ENCODE measurements at regions not wholly inside any gene's neighbourhood (a gene's known extent, or its start where the extent isn't known, plus 50 kb on each side); places are given as distances from the start of the nearest gene placed in this dataset.

DNA sequence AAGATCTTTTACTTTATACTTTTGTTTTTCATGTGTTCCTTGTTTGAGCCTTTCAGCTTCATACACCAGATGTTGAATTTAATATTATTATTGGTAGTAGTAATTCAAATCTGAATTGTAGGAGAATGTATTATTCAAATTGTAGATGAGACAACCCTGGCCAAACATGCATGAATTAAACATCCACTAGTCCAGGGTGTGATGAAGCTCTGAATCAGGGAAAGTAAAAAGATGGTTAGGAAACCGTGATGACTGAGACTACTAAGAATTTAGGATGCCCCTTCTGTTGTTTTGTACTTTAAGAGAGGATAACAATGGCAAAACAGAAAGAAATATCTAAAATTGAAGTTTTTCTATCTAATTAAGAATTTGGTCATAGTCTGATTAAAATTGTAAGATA lies 227.8 kb upstream of the CDH2 start:
- DNase-seq (ENCODE audit: low read depth): no peak

DNA sequence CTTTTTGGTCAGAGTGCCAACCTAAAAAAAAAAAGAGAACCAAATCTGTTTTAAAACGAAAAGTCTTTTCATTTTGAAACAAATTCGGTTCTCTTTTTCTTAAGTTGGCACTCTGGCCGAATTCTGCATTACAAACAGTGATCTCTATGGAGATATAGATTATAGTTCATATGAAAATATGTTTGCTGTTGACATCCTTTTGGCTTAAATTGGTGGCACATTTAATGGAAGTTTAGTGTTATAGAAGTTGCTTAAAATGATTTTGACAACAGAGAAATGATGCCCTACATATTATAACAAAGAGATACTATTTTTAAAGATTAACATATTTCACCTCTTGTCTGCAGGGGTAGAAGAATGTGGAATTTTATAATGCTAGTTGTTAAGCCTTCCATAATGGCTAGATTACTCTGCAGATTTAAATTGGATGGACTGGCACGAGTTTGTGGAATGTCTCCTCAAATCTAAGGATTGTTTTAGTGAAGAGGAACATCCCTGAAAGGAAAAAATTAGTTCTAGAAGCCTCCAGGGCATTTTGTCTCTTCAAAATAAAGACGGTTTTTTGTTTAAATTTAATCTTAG lies 222.9 kb upstream of the CDH2 start:
- DNase-seq (ENCODE audit: low read depth): no peak

DNA sequence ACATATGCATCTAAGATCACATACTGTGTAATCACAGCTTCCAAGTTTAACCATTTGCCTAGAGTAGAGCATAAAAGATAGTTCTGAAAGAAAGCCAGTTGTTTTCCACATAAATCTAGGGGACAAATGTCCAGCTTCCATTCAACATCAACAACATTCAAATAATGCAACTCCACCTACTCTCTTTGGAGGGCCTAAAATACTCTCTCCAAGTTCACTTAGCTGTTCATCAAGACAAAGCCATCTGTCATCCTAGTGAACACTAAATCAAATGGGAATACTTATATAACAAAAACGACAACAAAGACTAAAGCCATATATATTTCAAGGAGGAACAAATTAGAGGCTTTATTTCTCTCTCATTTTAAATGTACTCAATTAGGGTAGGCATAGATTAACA lies 221.5 kb upstream of the CDH2 start:
- no peak for DNase-seq (ENCODE audit: low read depth)

DNA sequence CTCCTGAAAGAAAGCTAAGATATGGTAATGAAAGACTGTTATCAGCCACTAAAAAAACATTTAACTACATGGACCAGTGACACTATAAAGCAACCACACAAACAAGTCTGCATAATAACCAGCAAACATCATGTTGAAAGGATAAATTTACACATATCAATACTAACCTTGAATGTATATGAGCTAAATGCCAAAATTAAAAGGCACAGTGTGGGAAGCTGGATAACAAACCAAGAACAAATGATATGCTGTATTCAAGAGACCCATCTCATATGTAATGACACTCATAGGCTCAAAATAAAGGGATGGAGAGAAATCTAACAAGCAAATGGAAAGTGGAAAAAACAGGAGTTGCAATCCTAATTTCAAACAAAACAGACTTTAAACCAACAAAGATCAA lies 213.1 kb upstream of the CDH2 start:
- DNase-seq (ENCODE audit: low read depth): no peak

DNA sequence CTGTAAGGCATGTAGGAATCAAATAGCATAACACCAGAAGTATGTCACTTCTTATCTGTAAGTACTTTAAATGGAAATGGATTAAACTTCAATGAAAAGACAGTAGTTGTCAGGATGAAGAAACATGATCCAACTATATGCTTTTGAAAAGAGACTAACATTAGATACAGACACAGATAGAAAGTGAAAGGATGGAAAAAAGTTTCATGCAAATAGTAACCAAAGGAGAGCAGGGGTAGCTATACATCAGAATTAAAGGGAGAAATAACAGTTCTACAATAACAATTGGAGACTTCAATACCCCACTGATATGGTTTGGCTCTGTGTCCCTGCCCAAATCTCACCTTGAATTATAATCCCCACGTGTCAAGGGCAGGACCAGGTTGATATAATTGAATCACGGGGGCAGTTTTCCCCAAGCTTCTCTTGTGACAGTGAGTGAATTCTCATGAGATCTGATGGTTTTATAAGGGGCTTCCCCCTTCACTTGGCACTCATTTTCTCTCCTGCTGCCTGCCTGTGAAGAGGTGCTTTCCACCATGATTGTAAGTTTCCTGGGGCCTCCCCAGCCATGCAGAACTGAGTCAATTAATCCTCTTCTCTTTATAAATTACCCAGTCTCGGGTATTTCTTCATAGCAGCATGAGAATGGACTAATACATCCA lies 205.4 kb upstream of the CDH2 start:
- no peak for DNase-seq (ENCODE audit: low read depth)

DNA sequence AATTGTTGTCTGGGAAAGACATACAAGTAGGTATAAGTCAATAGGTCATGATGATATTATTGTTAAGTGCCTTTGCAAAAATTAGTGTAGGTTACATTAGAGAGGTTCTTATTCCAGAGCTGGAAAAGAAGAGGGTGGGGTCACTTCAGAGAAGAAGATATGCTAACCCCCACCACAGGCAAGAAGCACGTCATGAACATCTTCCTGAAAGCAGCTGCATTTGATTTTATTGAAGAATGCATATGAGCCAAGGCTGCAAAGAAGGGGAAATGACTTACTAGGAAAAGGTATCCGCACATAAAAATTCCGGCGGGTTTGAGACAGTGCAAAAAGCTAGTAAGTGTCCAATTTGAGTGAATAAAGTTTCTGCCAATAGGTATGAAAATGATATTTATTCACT lies 195.3 kb upstream of the CDH2 start:
- no peak for DNase-seq (ENCODE audit: low read depth)

DNA sequence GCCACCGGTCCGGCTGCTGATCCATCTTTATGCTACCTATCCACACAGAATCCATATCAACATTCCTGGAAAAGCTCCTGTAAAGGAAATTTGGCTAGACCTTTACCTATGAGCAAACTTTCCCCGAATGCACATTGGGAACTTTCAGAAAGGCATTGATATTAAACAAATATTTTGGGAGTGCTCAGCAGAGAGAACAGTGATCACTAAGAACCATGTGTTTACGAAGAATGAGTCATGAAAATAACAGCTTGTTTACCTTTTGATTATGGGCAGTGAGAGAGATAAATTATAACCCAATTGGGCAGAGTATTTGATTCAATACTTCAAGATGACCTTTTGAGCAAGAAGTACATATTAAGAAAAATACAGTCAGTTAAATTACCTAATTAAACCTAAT lies 189.7 kb upstream of the CDH2 start:
- DNase-seq (ENCODE audit: low read depth): no peak

DNA sequence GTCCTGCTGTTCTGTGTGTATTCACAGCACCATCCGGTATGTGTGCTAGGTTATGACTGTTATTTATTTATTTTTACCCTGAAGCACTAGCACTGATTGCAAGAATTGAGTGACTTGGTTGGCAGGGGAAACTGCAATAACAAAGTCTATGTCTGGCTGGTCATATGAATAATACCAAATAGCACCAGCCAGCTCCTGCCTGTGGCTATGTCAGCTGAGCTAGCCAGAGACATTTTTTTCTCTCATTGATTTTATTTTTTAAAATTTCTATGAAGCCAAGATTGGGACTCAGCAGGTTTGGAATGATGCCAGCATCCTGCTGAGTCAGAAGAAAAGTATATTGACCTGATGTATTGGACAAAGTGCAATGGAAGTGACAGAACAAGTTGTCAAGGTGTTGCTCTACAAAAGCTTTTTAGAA lies 188.5 kb upstream of the CDH2 start:
- DNase-seq (ENCODE audit: low read depth): peak; percentile 51

DNA sequence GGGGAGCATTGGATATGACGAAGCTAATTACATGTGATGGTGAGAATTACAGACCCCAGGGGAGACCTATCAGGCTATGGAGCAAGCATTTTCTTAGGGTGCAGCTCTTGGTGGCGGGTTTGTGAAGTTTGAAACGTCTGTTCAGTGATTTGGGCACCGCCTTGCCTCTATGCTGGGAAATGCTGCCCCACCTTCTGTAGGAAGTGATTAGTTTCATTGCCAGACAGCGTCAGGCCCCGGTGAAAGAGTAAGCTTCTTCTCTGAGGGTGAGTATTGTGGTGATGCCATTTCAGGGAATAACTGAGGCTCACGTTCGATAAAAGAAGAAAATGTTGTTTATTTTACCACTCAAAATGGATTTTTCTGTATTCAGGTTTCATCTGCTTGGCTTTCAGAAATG lies 186.2 kb upstream of the CDH2 start:
- DNase-seq (ENCODE audit: low read depth): no peak

DNA sequence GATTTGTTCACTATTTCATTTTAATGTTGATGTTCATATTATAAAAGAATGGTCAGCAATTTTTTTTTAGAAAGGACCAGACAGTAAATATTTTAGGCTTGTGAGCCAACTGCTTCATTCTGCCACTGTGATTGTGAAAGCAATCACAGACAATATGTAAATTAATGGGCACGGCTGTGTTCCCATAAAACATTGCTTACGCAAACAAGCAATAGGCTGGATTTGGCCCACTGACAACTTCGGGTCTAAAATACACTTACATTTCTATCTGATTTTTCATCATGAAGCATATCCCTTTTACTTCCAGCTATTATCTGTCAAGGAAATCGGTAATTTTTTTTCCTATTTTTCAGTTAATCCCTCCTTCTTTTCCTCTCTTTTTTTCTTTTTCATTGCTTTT lies 182.2 kb upstream of the CDH2 start:
- no peak for DNase-seq (ENCODE audit: low read depth)

DNA sequence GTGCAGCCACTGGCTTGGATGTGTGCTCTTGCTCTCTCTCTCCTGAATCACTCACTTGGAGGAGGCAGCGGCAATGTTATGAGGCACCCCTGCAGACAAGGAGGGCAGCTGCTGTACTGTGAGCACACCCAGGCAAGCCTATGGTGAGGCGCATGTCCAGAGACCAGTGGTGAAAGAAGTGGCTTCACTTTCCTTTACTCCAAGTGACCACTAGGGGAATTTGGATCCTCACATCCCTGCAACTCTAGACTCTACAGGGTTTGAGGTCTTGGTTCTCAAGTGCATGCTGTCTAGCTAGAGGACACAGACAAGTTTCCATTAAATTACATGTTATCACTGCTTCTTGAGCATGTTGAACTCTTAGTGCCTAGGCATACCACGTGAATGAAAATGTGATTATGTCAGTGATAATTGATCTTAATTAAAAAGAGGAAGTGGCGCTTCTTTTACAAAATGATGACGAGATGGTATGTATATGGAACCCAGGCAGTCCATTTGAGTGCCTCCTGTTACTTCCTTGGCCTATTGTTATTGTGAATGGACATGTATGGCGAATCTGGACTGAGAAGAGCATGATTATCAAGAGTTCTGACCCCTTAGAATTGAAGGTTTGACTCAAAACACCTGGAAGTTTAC lies 181.0 kb upstream of the CDH2 start:
- DNase-seq (ENCODE audit: low read depth): no peak

DNA sequence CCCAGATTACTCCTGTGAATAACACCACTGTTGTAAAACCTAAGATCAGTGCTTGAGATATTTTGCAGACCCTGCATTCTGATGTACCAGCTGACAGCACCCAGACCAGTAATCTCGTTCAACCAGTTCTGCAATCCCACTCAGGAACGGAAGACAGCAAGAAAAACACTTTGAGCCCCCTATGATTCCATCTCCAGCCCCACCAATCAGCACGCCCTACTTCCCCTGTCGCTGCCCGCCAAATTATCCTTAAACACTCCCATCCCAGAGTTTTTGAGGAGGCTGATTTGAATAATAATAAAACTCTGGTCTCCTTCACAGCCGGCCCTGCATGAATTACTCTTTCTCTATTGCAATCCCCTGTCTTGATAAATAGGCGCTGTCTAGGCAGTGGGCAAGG lies 173.9 kb upstream of the CDH2 start:
- DNase-seq (ENCODE audit: low read depth): no peak

DNA sequence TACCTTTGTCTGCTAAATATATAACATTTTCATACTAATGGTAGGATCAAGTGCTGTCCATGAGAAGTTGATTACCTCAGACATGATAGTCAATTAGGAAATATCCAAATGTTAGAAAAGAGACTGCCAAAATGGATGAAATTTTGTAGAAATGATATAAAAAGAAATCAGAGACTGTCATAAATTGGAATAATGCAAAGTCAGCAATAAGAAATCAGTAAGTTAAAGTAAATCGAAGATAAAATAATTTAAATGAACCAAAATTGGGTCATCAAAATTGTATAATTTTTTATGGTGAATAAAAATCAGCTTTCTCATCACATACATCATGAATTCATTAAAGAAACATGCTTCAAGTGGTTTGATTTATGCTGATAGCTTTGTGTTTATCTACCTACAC lies 165.3 kb upstream of the CDH2 start:
- no peak for DNase-seq (ENCODE audit: low read depth)

DNA sequence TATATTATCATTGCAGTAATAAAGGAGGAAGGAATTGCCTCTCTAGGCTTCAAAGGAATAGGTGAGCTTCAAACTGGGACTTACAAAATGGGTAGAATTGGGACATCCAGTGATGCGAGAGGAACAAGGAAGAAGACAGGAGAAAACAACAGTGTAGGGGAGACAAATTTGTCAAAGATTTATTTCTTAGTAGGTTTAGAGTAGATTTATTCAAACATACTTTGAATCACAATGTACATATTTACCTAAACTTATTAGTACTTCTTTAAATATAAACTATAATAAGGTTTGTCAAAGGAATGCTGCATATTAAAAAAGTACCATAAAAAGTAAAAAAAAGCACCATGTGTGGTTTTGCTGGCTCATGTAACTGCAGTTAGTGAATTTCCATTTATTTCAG lies 161.4 kb upstream of the CDH2 start:
- DNase-seq (ENCODE audit: low read depth): no peak

DNA sequence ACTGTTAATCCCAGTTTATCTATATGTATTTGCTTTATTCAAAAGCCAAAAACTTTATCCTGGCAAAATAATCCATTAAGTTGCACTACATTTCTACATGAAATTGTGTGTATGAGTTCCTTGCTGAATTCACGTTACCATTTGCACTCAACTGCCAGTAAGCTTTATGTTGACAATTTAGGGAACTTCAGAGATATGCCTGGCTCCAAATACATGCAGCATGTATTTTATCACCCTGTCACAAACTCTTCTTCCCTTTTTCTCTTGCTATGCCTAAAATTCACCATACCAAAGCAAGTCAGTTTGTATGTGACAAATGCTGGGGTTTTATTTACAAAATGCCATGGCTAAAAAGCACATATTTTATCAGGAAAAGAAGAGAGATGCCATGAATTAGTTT lies 157.6 kb upstream of the CDH2 start:
- no peak for DNase-seq (ENCODE audit: low read depth)

DNA sequence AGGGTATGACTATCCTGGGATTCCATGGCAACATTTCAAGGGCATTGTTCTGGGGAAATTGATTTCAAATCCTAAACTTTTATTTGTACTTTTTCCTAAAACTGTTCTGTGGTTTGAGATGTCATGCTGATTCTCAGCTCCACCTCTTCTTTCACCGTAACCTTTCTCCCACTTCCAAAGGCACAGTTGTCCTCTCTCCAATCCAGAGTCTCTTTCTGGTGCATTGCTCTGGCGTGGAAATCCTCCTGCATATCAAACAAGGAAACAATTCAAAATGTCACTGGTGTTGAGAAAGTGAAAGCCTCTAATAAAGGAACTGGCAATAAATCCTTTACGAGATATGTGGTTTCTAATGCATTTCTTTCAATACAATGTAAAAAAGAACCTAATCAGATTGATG lies 155.1 kb upstream of the CDH2 start:
- no peak for DNase-seq (ENCODE audit: low read depth)

DNA sequence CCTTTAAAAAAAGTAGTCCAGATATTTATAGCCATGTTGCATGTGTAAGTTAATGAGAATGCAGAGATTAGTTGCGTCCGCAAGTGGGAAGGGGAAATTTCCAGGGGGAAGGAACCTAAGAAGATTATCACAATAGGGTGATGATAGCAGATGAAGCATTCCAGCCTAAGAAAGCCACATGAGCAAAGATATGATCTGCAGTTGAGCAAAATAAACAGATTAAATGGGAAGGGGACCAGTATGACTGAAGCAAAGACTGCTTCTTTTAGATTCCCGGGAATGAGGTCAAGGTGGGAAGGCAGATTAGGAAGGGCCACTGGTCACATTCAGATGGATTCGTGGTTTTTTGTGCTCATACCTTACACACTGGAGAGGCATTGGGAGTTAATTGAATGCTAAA lies 154.6 kb upstream of the CDH2 start:
- no peak for DNase-seq (ENCODE audit: low read depth)

DNA sequence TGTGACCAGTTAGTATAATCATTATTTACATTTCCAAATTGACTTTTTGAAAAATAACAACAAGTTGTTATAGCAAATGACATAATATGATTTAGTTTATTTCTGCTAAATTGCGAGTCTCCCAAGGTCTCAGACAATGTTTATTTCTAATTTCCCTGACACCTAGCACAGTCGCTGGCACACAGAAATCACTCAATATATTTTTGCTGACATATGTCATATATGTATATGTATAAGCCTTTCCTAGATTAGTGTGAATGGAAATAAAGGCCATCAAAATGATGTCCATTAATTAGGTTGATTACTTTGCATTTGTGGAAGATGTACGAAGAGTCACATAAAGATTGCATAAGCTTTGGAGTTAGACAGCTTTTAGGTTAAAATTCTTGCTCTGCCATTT lies 136.7 kb upstream of the CDH2 start:
- DNase-seq (ENCODE audit: low read depth): no peak

DNA sequence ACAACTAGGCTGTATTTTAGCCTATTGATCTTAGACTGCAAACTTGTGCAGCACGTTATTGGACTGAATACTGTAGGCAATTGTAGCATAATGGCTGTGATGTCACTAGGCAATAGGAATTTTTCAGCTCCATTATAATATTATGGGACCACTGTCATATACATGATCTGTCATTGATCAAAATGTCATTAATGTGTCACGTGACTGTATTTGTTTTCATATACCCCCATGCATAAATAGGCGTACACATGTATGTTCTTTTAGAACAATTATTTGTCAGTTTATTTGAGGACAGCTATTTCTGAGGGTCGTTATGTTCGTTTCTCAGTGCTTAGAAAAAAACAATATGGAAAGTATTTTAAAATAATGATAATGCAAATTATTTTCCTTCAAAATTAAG lies 111.9 kb upstream of the CDH2 start:
- no peak for DNase-seq (ENCODE audit: low read depth)

DNA sequence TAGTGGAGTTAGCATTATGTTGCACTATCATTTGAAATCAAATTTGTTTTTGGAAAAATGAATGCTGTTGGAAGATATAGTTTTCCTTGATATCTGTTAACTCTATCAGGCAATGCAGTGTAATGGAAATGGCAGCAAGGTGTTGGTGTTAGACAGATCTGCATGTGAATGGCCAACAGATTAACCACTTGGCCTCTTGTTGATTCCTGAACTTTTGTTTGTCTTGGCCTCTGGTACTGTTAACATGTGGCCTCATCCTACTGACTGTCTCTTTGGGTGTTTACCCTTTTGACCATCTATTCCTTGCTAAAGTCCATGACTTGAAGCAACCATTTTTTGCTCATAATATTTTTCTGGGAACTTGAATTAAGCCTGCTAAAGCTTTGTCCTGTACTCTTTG lies 110.2 kb upstream of the CDH2 start:
- DNase-seq (ENCODE audit: low read depth): no peak

DNA sequence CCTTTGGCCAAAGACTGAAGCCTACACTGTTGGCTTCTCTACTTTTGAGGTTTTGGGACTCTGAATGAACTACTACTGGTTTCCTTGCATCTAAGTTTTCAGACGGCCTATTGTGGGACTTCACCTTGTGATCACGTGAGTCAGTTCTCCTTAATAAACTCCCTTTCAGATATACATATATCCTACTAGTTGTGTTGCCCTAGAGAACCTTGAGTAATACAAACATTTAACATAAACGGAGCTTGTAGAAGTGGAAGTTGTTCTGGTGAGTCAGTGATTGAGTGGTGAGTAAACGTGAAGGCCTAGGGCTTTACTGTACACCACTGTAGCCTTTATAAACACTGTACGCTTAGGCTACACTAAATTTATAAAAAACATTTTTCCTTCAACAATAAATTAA lies 107.2 kb upstream of the CDH2 start:
- peak; percentile 9 for DNase-seq (ENCODE audit: low read depth)

DNA sequence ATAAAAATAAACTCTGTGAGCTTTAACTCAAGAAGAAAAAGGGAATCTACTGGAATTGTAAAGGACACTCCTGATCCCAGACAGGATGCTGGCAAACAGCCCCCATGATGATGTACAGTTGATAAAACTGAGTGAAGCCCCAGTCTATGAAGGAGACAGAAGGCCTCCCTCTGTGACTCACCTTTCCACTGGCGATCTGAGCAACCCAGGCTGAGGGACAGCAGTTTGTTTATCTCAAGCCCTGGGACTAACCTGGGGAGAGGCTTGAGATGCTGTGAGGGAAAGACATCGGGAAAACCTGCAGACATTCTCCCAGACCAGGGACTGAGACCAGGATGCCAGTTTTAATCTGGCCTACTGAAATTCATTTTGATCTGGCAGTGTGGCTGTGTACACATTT lies 104.5 kb upstream of the CDH2 start:
- no peak for DNase-seq (ENCODE audit: low read depth)

DNA sequence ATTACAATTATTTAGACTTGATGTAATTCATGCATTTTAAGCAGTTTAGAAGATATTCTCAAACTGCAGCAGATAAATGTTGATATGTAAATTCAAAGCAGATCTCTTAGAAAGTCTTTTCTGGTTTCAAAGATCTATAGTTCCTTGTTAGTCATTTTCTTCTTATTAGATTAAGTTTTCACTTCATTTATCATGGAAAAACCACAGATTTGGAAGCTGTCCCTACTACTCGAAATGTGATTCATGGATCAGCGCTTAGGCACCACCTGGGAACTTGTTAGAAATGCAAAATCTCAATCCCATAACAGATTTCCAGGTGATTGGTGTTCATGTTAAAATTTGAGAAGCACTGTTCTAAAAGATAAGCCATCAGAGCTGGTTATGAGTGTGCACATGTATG lies 92.8 kb upstream of the CDH2 start:
- no peak for DNase-seq (ENCODE audit: low read depth)

All from HS-27A (cell line).